NOMO-1 (cell line): ENCODE measurements at regions not wholly inside any gene's neighbourhood (a gene's known extent, or its start where the extent isn't known, plus 50 kb on each side); places are given as distances from the start of the nearest gene placed in this dataset.
"Not testable (repeated sequence)": the region's sequence is repeated elsewhere in the genome, so short reads cannot be mapped to it uniquely, and the experiment has no call there.

ENCODE experiments used
- DNase-seq, 2 experiments: peaks; one replicate each; lab custom pipeline; 2025; ENCODE audit not compliant: unreplicated experiment in 2 of 2; lab: John Stamatoyannopoulos, UW

GRCh38 chr9:83138422-83139135 lies 75.6 kb upstream of the RASEF start:
- no peak for DNase-seq

- DNase-seq: no peak
Measured at GRCh38 chr9:83133316-83133715, 70.4 kb upstream of the RASEF start.

- DNase-seq: no peak
Measured at GRCh38 chr9:83132768-83133167, 69.8 kb upstream of the RASEF start.

- no peak for DNase-seq
Measured at GRCh38 chr9:83130541-83130940, 67.6 kb upstream of the RASEF start.

GRCh38 chr9:83125671-83126070 lies 62.7 kb upstream of the RASEF start:
- no peak for DNase-seq

GRCh38 chr9:83119873-83120272 lies 56.9 kb upstream of the RASEF start:
- no peak for DNase-seq

- no peak for DNase-seq
Measured at GRCh38 chr9:83116026-83116425, 53.1 kb upstream of the RASEF start.

- not testable (repeated sequence) for DNase-seq
Measured at GRCh38 chr9:83113445-83113844, 50.5 kb upstream of the RASEF start.
